ENCODE measurements at regions not wholly inside any gene's neighbourhood (a gene's known extent, or its start where the extent isn't known, plus 50 kb on each side); places are given as distances from the start of the nearest gene placed in this dataset.

DNA sequence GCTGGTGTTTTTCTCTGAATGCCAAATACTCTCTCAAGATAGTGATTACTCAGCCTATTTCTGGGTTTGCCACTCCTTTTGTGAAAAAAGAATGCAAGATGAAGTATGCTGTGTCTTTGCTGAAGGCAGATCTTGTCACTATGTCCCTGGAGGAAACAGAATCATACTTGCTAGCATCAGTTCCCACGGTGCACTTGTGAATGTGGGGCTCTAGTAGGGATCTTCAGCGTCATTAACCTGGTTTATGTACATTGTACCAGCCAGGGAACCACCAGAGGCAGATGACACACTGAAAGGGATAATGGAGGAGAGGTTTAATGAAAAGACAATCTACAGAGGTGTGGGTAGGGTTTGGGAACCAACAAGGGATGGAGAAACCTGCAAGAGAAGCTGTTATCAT, 131.0 kb upstream of the CXCR4 start:
- TF ChIP-seq, protein P1, sequence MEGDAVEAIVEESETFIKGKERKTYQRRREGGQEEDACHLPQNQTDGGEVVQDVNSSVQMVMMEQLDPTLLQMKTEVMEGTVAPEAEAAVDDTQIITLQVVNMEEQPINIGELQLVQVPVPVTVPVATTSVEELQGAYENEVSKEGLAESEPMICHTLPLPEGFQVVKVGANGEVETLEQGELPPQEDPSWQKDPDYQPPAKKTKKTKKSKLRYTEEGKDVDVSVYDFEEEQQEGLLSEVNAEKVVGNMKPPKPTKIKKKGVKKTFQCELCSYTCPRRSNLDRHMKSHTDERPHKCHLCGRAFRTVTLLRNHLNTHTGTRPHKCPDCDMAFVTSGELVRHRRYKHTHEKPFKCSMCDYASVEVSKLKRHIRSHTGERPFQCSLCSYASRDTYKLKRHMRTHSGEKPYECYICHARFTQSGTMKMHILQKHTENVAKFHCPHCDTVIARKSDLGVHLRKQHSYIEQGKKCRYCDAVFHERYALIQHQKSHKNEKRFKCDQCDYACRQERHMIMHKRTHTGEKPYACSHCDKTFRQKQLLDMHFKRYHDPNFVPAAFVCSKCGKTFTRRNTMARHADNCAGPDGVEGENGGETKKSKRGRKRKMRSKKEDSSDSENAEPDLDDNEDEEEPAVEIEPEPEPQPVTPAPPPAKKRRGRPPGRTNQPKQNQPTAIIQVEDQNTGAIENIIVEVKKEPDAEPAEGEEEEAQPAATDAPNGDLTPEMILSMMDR (IDR thresholded peaks at IDR 0.05) = no peak
- TF ChIP-seq POLR2A (IDR thresholded peaks at IDR 0.05) = no peak

Data from breast epithelium (tissue), 3 donors.